GM18858 (cell line): ENCODE measurements at regions not wholly inside any gene's neighbourhood (a gene's known extent, or its start where the extent isn't known, plus 50 kb on each side); places are given as distances from the start of the nearest gene placed in this dataset.
"Not testable (repeated sequence)": the region's sequence is repeated elsewhere in the genome, so short reads cannot be mapped to it uniquely, and the experiment has no call there.

Source experiments
- ATAC-seq: cut with Tn5 transposase; IDR thresholded peaks from one replicate; pipeline ENCODE4 v1.9.1; 2021; ENCODE audit not compliant: unreplicated experiment

DNA sequence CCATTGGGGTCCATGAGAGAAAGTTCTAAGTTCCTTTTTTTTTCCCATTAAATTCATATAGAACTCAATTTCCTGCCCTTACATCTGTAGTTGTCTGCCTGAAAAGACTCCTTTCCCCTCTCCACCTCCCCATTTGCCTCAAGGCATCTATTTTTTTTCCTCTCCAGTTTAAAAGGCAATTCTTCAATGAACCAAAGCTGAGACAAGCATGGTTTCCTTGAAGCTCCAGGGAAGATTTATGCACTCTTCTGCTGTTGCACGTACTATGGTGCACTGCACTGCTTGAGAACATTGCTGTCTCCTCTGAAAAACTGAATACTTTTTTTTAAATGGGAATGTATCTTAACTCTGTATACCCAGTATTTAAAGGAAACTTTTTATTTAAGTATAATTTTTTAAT lies 465.2 kb downstream of the CD83 start:
- ATAC-seq: no peak

- no peak for ATAC-seq
Measured at GRCh38 chr6:14583826-14584225, 466.3 kb downstream of the CD83 start.

DNA sequence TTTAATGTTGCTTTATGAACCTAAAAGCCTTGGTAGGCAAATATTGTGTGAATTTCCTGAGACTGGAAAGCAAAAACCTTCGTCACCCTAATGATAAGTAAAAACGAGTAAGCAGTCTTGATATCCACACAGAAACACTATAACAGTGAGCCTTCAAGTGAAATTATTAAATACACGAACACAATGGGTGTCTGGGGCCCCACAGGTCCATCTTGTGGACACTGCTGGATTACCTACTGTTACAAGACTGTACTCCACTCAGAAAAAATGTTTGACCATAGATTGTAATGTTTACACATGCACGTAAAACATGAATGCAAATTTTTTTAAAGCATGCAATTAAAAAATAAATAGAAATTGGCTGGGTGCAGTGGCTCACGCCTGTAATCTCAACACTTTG lies 466.9 kb downstream of the CD83 start:
- no peak for ATAC-seq

- no peak for ATAC-seq
Measured at GRCh38 chr6:14585689-14586088, 468.1 kb downstream of the CD83 start.

DNA sequence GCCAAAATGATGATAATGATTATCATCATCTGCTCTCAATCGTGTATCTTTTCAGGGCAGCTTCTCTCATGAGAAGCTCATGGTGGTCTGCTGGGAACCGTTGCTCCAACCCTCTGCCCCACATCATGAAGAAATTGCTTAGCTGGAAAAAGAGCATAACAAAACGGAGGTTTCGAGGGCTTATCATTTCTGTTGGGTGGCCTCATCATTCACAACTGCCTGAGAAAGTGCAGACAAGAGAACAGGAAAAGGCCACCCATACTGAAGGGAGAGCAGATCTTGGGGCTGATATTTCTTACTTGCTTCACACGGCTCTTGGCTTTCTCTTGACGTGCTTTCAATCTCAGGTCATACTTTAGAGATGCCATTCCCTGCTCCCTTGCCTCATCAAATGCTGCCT lies 471.6 kb downstream of the CD83 start:
- ATAC-seq: no peak

GRCh38 chr6:14590586-14590985 lies 473.0 kb downstream of the CD83 start:
- no peak for ATAC-seq

DNA sequence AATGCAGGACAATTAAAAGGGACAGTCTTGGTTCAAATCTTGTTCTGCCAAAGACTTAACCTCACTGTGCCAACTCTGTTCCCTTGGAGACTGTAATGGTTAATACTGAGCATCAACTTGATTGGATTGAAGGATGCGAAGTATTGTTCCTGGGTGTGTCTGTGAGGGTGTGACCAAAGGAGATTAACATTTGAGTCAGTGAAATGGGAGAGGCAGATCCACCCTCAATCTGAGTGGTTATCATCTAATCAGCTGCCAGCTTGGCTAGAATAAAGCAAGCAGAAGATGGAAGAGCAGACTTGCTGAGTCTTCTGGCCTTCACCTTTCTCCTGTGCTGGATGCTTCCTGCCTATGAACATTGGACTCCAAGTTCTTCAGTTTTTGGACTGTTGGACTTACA lies 474.4 kb downstream of the CD83 start:
- ATAC-seq: no peak

GRCh38 chr6:14593286-14593685 lies 475.7 kb downstream of the CD83 start:
- ATAC-seq: no peak

- no peak for ATAC-seq
Measured at GRCh38 chr6:14595751-14596150, 478.2 kb downstream of the CD83 start.

GRCh38 chr6:14596410-14596809 lies 478.8 kb downstream of the CD83 start:
- no peak for ATAC-seq

GRCh38 chr6:14597090-14597489 lies 479.5 kb downstream of the CD83 start:
- no peak for ATAC-seq

- ATAC-seq: no peak
Measured at GRCh38 chr6:14598017-14598864, 480.7 kb downstream of the CD83 start.

- not testable (repeated sequence) for ATAC-seq
Measured at GRCh38 chr6:14600306-14600705, 482.7 kb downstream of the CD83 start.

DNA sequence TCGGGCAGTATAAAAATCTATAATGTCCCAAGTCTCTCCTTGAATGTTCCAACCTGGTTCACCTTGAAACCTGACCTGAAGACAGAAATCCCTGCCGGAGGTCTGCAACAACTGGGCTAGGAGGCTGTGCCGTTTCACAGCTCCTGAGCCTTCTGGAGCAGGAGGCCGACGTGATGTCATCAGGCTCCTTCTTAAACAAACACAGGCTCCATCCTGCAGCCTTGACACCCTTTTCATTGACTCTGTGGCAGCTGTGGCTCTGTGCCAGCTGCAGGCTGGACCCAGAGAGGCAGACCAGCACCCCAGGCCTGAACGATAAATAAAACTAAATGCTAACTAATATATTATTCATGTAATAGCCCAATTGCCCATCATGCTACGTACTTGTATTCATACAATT lies 483.9 kb downstream of the CD83 start:
- ATAC-seq: no peak

DNA sequence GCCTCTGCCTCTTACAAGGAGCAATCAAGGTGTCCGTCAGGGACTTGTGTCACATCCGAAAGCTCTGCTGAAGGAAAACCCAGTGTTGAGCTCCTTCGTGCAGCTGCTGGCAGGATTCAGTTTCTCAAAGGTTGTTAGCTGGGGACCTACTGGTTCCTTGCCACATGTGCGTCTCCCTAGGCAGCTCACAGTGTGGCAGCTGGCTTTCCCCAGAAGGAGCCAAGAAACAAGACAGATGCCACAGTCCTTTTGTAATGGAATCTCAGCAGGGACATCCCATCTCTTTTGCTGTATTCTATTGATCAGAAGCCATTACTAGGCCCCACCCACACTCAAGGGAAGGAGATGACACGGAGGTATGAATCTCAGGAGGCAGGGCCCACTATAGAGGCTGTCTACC lies 488.8 kb downstream of the CD83 start:
- no peak for ATAC-seq

DNA sequence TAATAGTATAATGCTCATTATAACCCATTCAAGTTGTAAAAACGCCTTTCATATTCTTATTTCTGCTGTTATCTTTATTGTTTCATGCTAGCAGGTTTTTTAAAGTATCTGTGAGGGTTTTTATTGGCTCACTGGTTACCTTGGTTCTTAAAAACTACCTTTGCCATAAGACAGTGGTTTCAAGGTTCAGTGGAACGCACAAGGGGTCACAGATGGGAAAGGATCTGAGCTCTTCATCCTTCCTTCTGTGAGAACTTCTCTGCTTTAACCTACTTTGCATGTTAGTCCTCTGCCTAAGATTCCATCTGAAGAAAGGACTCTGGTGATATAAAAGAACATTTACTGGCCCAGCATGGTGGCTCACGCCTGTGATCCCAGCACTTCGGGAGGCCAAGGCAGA lies 492.6 kb downstream of the CD83 start:
- ATAC-seq: no peak

GRCh38 chr6:14612016-14612980 lies 494.7 kb downstream of the CD83 start:
- no peak for ATAC-seq

- no peak for ATAC-seq
Measured at GRCh38 chr6:14614631-14615030, 497.1 kb downstream of the CD83 start.

- ATAC-seq: no peak
Measured at GRCh38 chr6:14616656-14617055, 499.1 kb downstream of the CD83 start.

- no peak for ATAC-seq
Measured at GRCh38 chr6:14618759-14619418, 501.3 kb downstream of the CD83 start.

- no peak for ATAC-seq
Measured at GRCh38 chr6:14619419-14619781, 501.8 kb downstream of the CD83 start.
